ENCODE measurements at regions not wholly inside any gene's neighbourhood (a gene's known extent, or its start where the extent isn't known, plus 50 kb on each side); places are given as distances from the start of the nearest gene placed in this dataset.

GRCh38 chr4:138919094-138919936 is 96.3 kb upstream of the NOCT start:
- DNase-seq = peak; percentile 26 to 30

GRCh38 chr4:138918169-138918869 is 97.3 kb upstream of the NOCT start:
- no peak for DNase-seq

GRCh38 chr4:138916763-138917162 is 98.8 kb upstream of the NOCT start:
- no peak for DNase-seq

- DNase-seq = no peak
These were observed 99.8 kb upstream of the NOCT start for GRCh38 chr4:138915756-138916155.

GRCh38 chr4:138912704-138913340 is 102.8 kb upstream of the NOCT start:
- no peak for DNase-seq

- DNase-seq = no peak
These were observed 103.5 kb upstream of the NOCT start for GRCh38 chr4:138911909-138912703.

GRCh38 chr4:138910914-138911336 is 104.7 kb upstream of the NOCT start:
- no peak for DNase-seq

GRCh38 chr4:138910195-138910913 is 105.2 kb upstream of the NOCT start:
- DNase-seq = no peak

- DNase-seq = no peak
These were observed 106.0 kb upstream of the NOCT start for GRCh38 chr4:138909587-138909986.

GRCh38 chr4:138908134-138908533 is 107.4 kb upstream of the NOCT start:
- no peak for DNase-seq

- no peak for DNase-seq
These were observed 108.4 kb upstream of the NOCT start for GRCh38 chr4:138907174-138907573.

GRCh38 chr4:138904793-138905192 is 110.8 kb upstream of the NOCT start:
- no peak for DNase-seq

- DNase-seq = no peak
These were observed 112.4 kb upstream of the NOCT start for GRCh38 chr4:138903185-138903584.

GRCh38 chr4:138902705-138903104 is 112.9 kb upstream of the NOCT start:
- DNase-seq = no peak

- no peak for DNase-seq
These were observed 114.4 kb upstream of the NOCT start for GRCh38 chr4:138901177-138901576.

- no peak for DNase-seq
These were observed 115.6 kb upstream of the NOCT start for GRCh38 chr4:138899999-138900398.

GRCh38 chr4:138898282-138898681 is 117.3 kb upstream of the NOCT start:
- DNase-seq = no peak

GRCh38 chr4:138897811-138898226 is 117.8 kb upstream of the NOCT start:
- DNase-seq = no peak

GRCh38 chr4:138894709-138895108 is 120.9 kb upstream of the NOCT start:
- no peak for DNase-seq

GRCh38 chr4:138894011-138894410 is 121.6 kb upstream of the NOCT start:
- DNase-seq = no peak

- no peak for DNase-seq
These were observed 122.8 kb upstream of the NOCT start for GRCh38 chr4:138892483-138893407.
